SU-DHL-6 (cell line): ENCODE measurements at regions not wholly inside any gene's neighbourhood (a gene's known extent, or its start where the extent isn't known, plus 50 kb on each side); places are given as distances from the start of the nearest gene placed in this dataset.

Experiments used
- H2AFZ ChIP-seq: fragments of 200-600 bp; sonication (generic); 2 replicates; pipeline ENCODE4 v1.6.1; 2014; ENCODE audit warnings: low read depth, mild to moderate bottlenecking, moderate library complexity, mixed read lengths, antibody characterized with exemption, low read length; ENCODE audit not compliant: severe bottlenecking
- H3F3A ChIP-seq: fragments of 200-600 bp; shearing (Covaris generic); 2 replicates; pipeline ENCODE4 v1.6.0; 2016; ENCODE audit warnings: antibody characterized with exemption, mild to moderate bottlenecking; ENCODE audit not compliant: insufficient read depth
- H3K27ac ChIP-seq: fragments of 200-600 bp; sonication (generic); 2 replicates; pipeline ENCODE4 v1.5.1; 2016; ENCODE audit warnings: low read depth, mild to moderate bottlenecking, low read length, moderate library complexity, mixed read lengths
- H3K27me3 ChIP-seq: fragments of 200-600 bp; sonication (generic), shearing (Covaris generic); 2 replicates; pipeline ENCODE4 v1.6.0; 2014; ENCODE audit warnings: mild to moderate bottlenecking, low read length
- H3K36me3 ChIP-seq: fragments of 200-600 bp; sonication (generic); 2 replicates; pipeline ENCODE4 v1.6.1; 2014; ENCODE audit warnings: mild to moderate bottlenecking, low read length, mixed read lengths
- H3K4me2 ChIP-seq: fragments of 300-600, 200-600 bp; shearing (Covaris generic), sonication (generic); 2 replicates; pipeline ENCODE4 v1.6.0; 2014; ENCODE audit warnings: low read length, low read depth, mild to moderate bottlenecking; ENCODE audit not compliant: poor library complexity, severe bottlenecking
- H3K4me3 ChIP-seq: fragments of 200-600 bp; sonication (generic); 2 replicates; pipeline ENCODE4 v1.5.1; 2014; ENCODE audit warnings: antibody characterized with exemption, low read length, mild to moderate bottlenecking, mixed read lengths; ENCODE audit not compliant: insufficient read depth, poor library complexity, severe bottlenecking
- H3K79me2 ChIP-seq: fragments of 200-600 bp; sonication (generic); 2 replicates; pipeline ENCODE4 v1.6.1; 2014; ENCODE audit warnings: mild to moderate bottlenecking, low read length, moderate library complexity; ENCODE audit not compliant: insufficient read depth
- H3K9ac ChIP-seq: fragments of 200-600 bp; sonication (generic); 2 replicates; pipeline ENCODE4 v1.7.0; 2014; ENCODE audit warnings: mild to moderate bottlenecking, low read length
- H3K9me2 ChIP-seq: fragments of 200-600 bp; sonication (generic); replicated peaks from 2 replicates; pipeline ENCODE4 v1.6.1; 2014; ENCODE audit warnings: low read length; ENCODE audit not compliant: insufficient read depth
- H3K9me3 ChIP-seq: fragments of 200-600 bp; sonication (generic); 2 replicates; pipeline ENCODE4 v1.6.1; 2014; ENCODE audit warnings: low read length, mixed read lengths; ENCODE audit not compliant: insufficient read depth
- H4K20me1 ChIP-seq: fragments of 200-600 bp; sonication (generic); 2 replicates; pipeline ENCODE4 v1.6.1; 2014; ENCODE audit warnings: low read depth, mild to moderate bottlenecking, antibody characterized with exemption, low read length, moderate library complexity, mixed read lengths
- CTCF ChIP-seq: fragments of 200-600 bp; sonication (generic); IDR thresholded peaks from one replicate; pipeline ENCODE4 v1.5.1; 2017; ENCODE audit warnings: antibody characterized with exemption, mild to moderate bottlenecking, low read length, moderate library complexity; ENCODE audit not compliant: insufficient read depth, poor library complexity, severe bottlenecking
- EZH2phosphoT487 ChIP-seq: fragments of 200-600 bp; sonication (generic), shearing (Covaris generic); conservative IDR thresholded peaks from 2 replicates; pipeline ENCODE4 v1.6.1; 2018; ENCODE audit warnings: mild to moderate bottlenecking, antibody characterized with exemption, low read length, moderate library complexity, mixed read lengths

- H3K4me2 ChIP-seq: no peak overlapping the region
- no peaks in the 10 kb centered on the region for H3K79me2 ChIP-seq
- H3K27ac ChIP-seq: no peak overlapping the region
- H3K9me3 ChIP-seq: no peaks in the 10 kb centered on the region
- no peak overlapping the region for H2AFZ ChIP-seq
- no peaks in the 10 kb centered on the region for H3K9me2 ChIP-seq
- no peak overlapping the region for H3K9ac ChIP-seq
- no peaks in the 10 kb centered on the region for H3F3A ChIP-seq
- no peak overlapping the region for H3K4me3 ChIP-seq
- TF ChIP-seq EZH2phosphoT487: no peak
- no peak for TF ChIP-seq CTCF
- H4K20me1 ChIP-seq: no peaks in the 10 kb centered on the region
- no peaks in the 10 kb centered on the region for H3K36me3 ChIP-seq
- no peaks in the 10 kb centered on the region for H3K27me3 ChIP-seq
Measured at GRCh38 chr15:70502529-70502928, 260.8 kb downstream of the UACA start.

- Histone ChIP-seq H3K36me3 (no peaks in the 10 kb centered on the region), H3K9ac (no peak overlapping the region), H3K79me2 (no peaks in the 10 kb centered on the region), H3K27ac (no peak overlapping the region), H2AFZ (no peak overlapping the region), H3K9me3 (no peaks in the 10 kb centered on the region), H3K4me3 (no peak overlapping the region), H3K4me2 (no peak overlapping the region), H3F3A (no peaks in the 10 kb centered on the region), H4K20me1 (no peaks in the 10 kb centered on the region), H3K9me2 (no peaks in the 10 kb centered on the region), H3K27me3 (no peaks in the 10 kb centered on the region)
- TF ChIP-seq EZH2phosphoT487 (no peak), CTCF (no peak)
Measured at GRCh38 chr15:70501849-70502248, 261.5 kb downstream of the UACA start.

GRCh38 chr15:70501121-70501727 is 262.1 kb downstream of the UACA start:
- H3K27ac ChIP-seq: no peak overlapping the region

More at GRCh38 chr15:70501121-70501727, 262.1 kb downstream of the UACA start:
- H2AFZ ChIP-seq: no peak overlapping the region
- no peaks in the 10 kb centered on the region for H3K9me3 ChIP-seq
- H4K20me1 ChIP-seq: no peaks in the 10 kb centered on the region
- TF ChIP-seq EZH2phosphoT487: no peak
- TF ChIP-seq CTCF: no peak
- no peaks in the 10 kb centered on the region for H3F3A ChIP-seq
- H3K9ac ChIP-seq: no peak overlapping the region
- H3K36me3 ChIP-seq: no peaks in the 10 kb centered on the region
- no peak overlapping the region for H3K4me3 ChIP-seq
- H3K4me2 ChIP-seq: no peak overlapping the region
- H3K79me2 ChIP-seq: no peaks in the 10 kb centered on the region
- no peaks in the 10 kb centered on the region for H3K9me2 ChIP-seq
- no peaks in the 10 kb centered on the region for H3K27me3 ChIP-seq
